ENCODE measurements at regions not wholly inside any gene's neighbourhood (a gene's known extent, or its start where the extent isn't known, plus 50 kb on each side); places are given as distances from the start of the nearest gene placed in this dataset.

- H2BK20ac ChIP-seq (ENCODE audit: low read depth, low read length, poor library complexity, severe bottlenecking): no peak overlapping the region
- no peaks in the 10 kb centered on the region for H3K36me3 Mint-ChIP-seq (ENCODE audit: insufficient read depth in 1 of 3, low read depth in 3 of 3)
- H3K9me3 Mint-ChIP-seq: no peaks in the 10 kb centered on the region; a peak in 1 of 5 replicates
- H3K23ac ChIP-seq (ENCODE audit: insufficient read length, low read depth, low read length): no peak overlapping the region
- H3K14ac ChIP-seq (ENCODE audit: insufficient read depth, low read length): no peak overlapping the region
- H3K56ac ChIP-seq (ENCODE audit: insufficient read length, low read depth, low read length): no peak overlapping the region
- no peak; the same call in 2 of the 3 replicates for TF ChIP-seq CTCF (conservative IDR thresholded peaks at IDR 0.05)
- no peak overlapping the region for H4K91ac ChIP-seq (ENCODE audit: insufficient read length, low read depth, low read length)
- no peaks in the 10 kb centered on the region for H3K79me1 ChIP-seq (ENCODE audit: insufficient read depth, low read depth, low read length, poor library complexity, severe bottlenecking)
- H2BK120ac ChIP-seq (ENCODE audit: low read depth, low read length, poor library complexity, severe bottlenecking): no peak overlapping the region
- H3K4me1 ChIP-seq (ENCODE audit: insufficient read depth, low read length): no peaks in the 10 kb centered on the region; the same call in 1 of the 2 replicates
- no peak overlapping the region for H4K8ac ChIP-seq (replicated peaks; ENCODE audit: insufficient read length, low read depth, low read length)
- H2BK12ac ChIP-seq (ENCODE audit: insufficient read length, low read depth, low read length): no peak overlapping the region
- H3T11ph ChIP-seq (ENCODE audit: low read length): no peak overlapping the region
- no peaks in the 10 kb centered on the region for H3K9me3 ChIP-seq (ENCODE audit: control insufficient read depth, low read depth, low read length)
- H3K27ac ChIP-seq (ENCODE audit: insufficient read length, low read depth, low read length): no peak overlapping the region
- H2AK5ac ChIP-seq (ENCODE audit: insufficient read length, low read length): no peak overlapping the region
- H2BK5ac ChIP-seq (ENCODE audit: insufficient read length, low read length): no peak overlapping the region
- H3K27ac Mint-ChIP-seq: no peak overlapping the region
- no peak overlapping the region for H4K5ac ChIP-seq (ENCODE audit: insufficient read length, low read depth, low read length)
- no peak overlapping the region for H3K9ac ChIP-seq (ENCODE audit: extremely low read depth, insufficient read length, low read length)
- no peak overlapping the region for H3K4ac ChIP-seq (ENCODE audit: low read depth, low read length)
- no peaks in the 10 kb centered on the region for H4K20me1 ChIP-seq (ENCODE audit: control insufficient read depth, insufficient read depth, insufficient read length)
- peak; percentile 63 for DNase-seq
- no CpG with 5 or more reads among the region's 7 CpGs for WGBS (ENCODE audit: extremely low coverage, insufficient read length, low lambda C conversion rate)
- H3K23me2 ChIP-seq (ENCODE audit: insufficient read length, low read depth, low read length, poor library complexity, severe bottlenecking): no peaks in the 10 kb centered on the region
- H3K27me3 ChIP-seq (ENCODE audit: insufficient read depth, low read length): no peaks in the 10 kb centered on the region
- H3K79me2 ChIP-seq (ENCODE audit: insufficient read depth, low read length): no peaks in the 10 kb centered on the region
- no peak overlapping the region for H3K18ac ChIP-seq (ENCODE audit: insufficient read length, low read depth, low read length)
- H3K27me3 Mint-ChIP-seq (ENCODE audit: low read depth): peaks cover 4% of the 10 kb centered on the region
- no peak overlapping the region for H2AFZ ChIP-seq (ENCODE audit: low read length)
- no peak overlapping the region for H2BK15ac ChIP-seq (ENCODE audit: low read depth, low read length)
- H3K4me2 ChIP-seq (ENCODE audit: insufficient read depth, insufficient read length, low read length): no peak overlapping the region
- no peak overlapping the region for H3K4me3 Mint-ChIP-seq
- H3K4me1 Mint-ChIP-seq: peaks cover 27 to 50% of the 10 kb centered on the region in 2 experiments
These were observed 70.2 kb upstream of the LMO1 start for GRCh38 chr11:8333811-8334401.

Data from H9 (cell line).